Duodenal mucosa (tissue), 2 donors: ENCODE measurements at regions not wholly inside any gene's neighbourhood (a gene's known extent, or its start where the extent isn't known, plus 50 kb on each side); places are given as distances from the start of the nearest gene placed in this dataset.
"Not testable (repeated sequence)": the region's sequence is repeated elsewhere in the genome, so short reads cannot be mapped to it uniquely, and the experiment has no call there.

Experiments used
- H3K27ac ChIP-seq: one replicate; pipeline ENCODE4 v1.7.0; 2013; ENCODE audit warnings: low read depth, low read length
- H3K27me3 ChIP-seq, 2 donors: one replicate each; pipeline ENCODE4 v1.7.0; 2013; ENCODE audit warnings: low read length in 2 of 2, control low read depth in 1 of 2; ENCODE audit not compliant: insufficient read depth in 2 of 2, control insufficient read depth in 1 of 2
- H3K36me3 ChIP-seq, 2 donors: one replicate each; pipeline ENCODE4 v1.7.0; 2013; ENCODE audit warnings: low read length in 2 of 2, control low read depth in 1 of 2; ENCODE audit not compliant: insufficient read depth in 2 of 2, control insufficient read depth in 1 of 2
- H3K4me1 ChIP-seq, 2 donors: one replicate each; pipeline ENCODE4 v1.7.0; 2013; ENCODE audit warnings: low read length in 2 of 2, control low read depth in 1 of 2; ENCODE audit not compliant: insufficient read depth in 2 of 2, control insufficient read depth in 1 of 2
- H3K4me3 ChIP-seq, 2 donors: one replicate each; pipeline ENCODE4 v1.7.0; 2013; ENCODE audit warnings: low read length in 2 of 2, low read depth in 1 of 2
- H3K9ac ChIP-seq, 2 donors: one replicate each; pipeline ENCODE4 v1.7.0; 2013; ENCODE audit warnings: low read length in 2 of 2, low read depth in 1 of 2
- H3K9me3 ChIP-seq, 2 donors: one replicate each; pipeline ENCODE4 v1.7.0; 2013; ENCODE audit warnings: low read length in 2 of 2, control low read depth in 1 of 2; ENCODE audit not compliant: control insufficient read depth in 1 of 2

DNA sequence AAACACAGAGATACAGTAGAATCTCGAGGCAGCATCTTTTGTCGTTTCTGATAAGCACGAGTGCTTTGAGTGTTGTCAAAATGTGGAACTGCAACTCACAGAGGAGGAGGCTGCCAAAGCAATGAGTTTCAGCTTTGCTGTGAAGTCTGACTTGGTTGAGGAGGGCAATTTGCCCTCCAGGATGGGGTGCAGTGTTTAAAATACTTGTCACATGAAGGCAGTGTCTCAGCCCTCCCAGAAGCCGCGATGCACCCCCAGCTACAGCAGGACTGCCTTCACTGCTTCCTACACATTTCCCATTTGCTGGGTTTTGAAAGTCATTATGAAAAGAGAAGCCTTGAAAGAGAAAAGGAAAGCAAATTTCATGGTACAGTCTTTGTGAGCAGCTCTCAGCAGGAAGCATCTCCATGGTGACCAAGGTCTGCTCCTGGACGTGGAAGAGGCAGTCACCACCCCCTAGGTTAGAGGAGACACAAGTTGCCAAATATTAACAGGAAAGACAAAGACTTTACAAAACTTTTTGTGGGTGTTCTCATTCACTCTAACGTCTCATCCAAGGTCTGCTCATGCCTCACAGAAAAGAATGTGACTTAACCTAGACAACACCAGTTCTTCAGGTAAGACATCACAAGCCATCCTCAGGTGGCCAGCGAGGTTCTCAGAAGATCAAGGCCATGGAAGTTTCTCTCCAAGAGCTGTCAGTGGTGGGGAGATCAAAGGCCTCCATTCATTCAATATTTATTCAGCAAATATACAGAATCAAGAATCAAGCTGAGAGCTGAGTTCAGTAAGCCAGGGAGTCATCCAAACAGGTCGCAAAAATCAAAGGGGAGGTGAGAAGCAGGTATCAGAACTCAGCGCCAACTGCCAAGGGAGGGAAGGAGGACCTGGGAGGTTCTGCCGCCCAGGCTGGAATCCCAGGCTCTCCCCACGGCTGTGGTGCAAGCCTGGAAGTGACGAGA is 476.0 kb downstream of the EIPR1 start:
- H3K36me3 ChIP-seq: no peaks in the 10 kb centered on the region
- no peak overlapping the region for H3K27ac ChIP-seq
- H3K4me3 ChIP-seq: no peak overlapping the region
- no peaks in the 10 kb centered on the region for H3K9me3 ChIP-seq
- no peaks in the 10 kb centered on the region for H3K4me1 ChIP-seq
- H3K27me3 ChIP-seq: no peaks in the 10 kb centered on the region
- no peak overlapping the region for H3K9ac ChIP-seq

DNA sequence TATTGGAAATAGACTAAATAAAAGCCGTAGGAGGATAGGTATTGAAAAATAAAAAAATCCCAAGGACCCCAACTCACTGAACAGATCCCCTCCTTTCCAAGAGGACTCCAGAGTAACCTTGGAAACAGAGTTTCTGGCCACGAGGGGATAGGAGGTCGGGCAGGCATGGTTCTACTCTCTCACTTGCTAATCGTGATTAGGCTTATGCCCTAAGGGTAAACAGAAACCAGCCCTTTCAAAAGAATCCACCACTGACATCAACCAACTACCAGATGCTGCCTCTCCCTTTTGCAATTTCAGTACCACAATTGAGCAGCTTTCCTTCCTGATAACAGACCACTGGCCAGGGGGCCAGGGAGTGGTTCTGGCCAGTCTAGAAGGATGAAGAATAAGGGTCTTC is 477.8 kb downstream of the EIPR1 start:
- Histone ChIP-seq H3K9ac (no peak overlapping the region), H3K4me3 (no peak overlapping the region), H3K27ac (no peak overlapping the region), H3K27me3 (no peaks in the 10 kb centered on the region), H3K4me1 (no peaks in the 10 kb centered on the region), H3K9me3 (no peaks in the 10 kb centered on the region), H3K36me3 (no peaks in the 10 kb centered on the region)

DNA sequence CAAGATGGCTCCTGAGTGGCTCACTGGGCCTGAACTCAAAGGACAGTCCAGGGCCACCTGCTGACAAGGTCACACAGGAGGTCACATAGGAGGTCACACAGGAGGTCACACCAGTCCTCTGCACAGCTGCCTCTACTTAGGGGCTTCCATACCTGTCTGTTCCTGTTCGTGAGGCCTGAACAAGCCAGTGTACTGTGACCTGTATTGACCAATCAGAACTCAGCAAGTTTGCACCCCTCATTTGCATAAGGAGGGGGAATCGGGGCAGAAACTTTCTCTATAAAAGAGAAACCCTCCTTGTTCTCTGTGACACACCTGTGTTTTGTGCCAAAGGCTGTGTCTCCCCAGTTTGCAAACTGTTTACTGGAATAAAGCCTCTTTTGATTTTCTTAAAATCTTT is 478.9 kb downstream of the EIPR1 start:
- Histone ChIP-seq H3K4me1 (no peaks in the 10 kb centered on the region), H3K27me3 (no peaks in the 10 kb centered on the region), H3K27ac (no peak overlapping the region), H3K9ac (no peak overlapping the region), H3K36me3 (no peaks in the 10 kb centered on the region), H3K4me3 (no peak overlapping the region), H3K9me3 (no peaks in the 10 kb centered on the region)

DNA sequence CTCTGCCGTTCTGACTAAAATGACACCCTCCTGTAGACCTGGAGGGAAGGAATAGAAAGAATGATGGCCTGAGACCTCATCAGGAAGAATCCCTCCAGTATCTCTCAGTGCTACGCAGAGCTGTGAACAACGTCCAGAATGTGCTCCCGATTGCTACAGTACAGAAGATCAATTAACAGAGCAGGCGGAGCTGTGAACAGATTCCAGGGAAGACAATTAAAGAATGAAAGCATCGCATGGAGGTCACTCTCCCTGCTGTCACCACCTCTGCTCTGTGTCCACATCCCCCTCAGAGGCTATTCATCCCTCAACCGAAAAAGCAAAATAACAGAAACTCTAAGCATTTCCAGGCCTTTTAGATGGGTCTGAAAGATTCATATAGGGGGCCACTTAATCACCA is 481.0 kb downstream of the EIPR1 start:
- Histone ChIP-seq H3K9me3 (no peaks in the 10 kb centered on the region), H3K4me1 (no peaks in the 10 kb centered on the region), H3K4me3 (no peak overlapping the region), H3K27me3 (no peaks in the 10 kb centered on the region), H3K36me3 (no peaks in the 10 kb centered on the region), H3K9ac (no peak overlapping the region), H3K27ac (no peak overlapping the region)

DNA sequence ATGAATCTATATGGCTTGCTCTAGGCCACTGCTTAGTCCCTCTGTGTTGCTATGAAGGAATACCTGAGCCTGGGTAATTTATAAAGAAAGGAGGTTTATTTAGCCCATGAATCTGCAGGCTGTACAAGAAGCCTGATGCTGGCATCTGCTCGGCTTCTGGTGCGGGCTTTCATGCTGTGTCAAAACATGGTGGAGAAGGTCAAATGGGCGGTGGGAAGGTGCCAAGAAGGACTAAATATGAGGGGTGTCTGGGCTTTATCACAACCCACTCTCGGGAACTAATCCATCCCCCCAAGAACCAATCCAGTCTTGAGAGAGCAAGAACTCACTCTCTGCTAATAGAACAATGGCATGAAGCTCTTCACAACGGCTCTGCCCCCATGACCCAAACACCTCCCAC is 481.6 kb downstream of the EIPR1 start:
- Histone ChIP-seq H3K27me3 (no peaks in the 10 kb centered on the region), H3K4me3 (no peak overlapping the region), H3K27ac (no peak overlapping the region), H3K4me1 (no peaks in the 10 kb centered on the region), H3K36me3 (no peaks in the 10 kb centered on the region), H3K9ac (no peak overlapping the region), H3K9me3 (no peaks in the 10 kb centered on the region)

DNA sequence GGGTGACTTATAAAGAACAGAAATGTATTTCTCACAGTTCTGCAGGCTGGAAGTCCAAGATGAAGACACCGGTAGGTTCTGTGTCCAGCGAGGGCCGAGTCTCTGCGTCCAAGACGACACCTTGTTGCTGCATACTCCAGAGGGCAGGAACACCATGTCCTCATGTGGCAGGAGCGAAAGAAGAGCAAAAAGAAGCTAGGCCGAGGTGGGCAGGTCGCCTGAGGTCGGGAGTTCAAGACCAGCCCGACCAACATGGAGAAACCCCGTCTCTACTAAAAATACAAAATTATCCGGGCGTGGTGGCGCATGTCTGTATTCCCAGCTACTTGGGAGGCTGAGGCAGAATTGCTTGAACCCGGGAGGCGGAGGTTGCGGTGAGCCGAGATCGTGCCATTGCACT is 483.6 kb downstream of the EIPR1 start:
- H3K4me3 ChIP-seq, H3K4me1 ChIP-seq, H3K9me3 ChIP-seq, H3K9ac ChIP-seq, H3K27ac ChIP-seq, H3K27me3 ChIP-seq, H3K36me3 ChIP-seq: not testable (repeated sequence)

DNA sequence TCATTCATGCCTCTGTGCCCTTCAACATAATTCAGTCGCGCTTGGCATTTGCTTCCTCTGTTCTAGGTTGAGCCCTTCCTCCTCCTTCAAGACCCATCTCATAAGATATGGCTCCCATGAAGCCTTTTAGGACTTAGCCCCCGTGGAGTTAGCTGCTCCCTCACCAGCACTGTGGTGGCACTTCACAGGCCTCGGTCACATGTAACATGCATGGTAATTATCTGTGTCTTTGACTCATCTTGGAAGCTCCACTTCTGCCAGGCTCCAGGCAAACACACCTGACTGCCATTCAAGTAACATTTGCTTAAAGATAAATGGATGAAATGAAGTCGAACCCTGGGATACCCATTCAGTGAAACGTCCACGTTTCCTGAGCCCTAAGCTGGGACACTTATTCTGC is 484.7 kb downstream of the EIPR1 start:
- no peaks in the 10 kb centered on the region for H3K4me1 ChIP-seq
- H3K9ac ChIP-seq: no peak overlapping the region
- H3K27ac ChIP-seq: no peak overlapping the region
- H3K36me3 ChIP-seq: no peaks in the 10 kb centered on the region
- H3K9me3 ChIP-seq: no peaks in the 10 kb centered on the region
- no peaks in the 10 kb centered on the region for H3K27me3 ChIP-seq
- H3K4me3 ChIP-seq: no peak overlapping the region

DNA sequence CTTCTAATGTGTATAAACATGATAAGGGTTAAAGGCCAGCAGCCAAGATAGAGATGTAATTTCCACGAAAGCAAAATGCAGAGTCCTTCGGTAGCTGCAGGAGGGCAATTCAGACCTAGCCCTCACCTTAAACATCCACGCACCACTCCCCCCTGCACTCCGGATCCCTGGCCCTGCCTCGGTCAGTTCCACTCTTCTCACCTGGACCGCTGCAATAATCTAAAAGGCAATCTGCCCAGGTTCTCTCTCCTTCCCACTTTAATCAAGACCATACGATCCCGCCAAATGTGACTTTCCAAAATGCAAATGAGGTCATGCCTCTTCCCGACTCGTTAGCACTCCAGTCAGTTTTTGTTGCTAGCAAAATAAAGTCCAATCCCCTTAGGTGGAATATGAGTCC is 485.2 kb downstream of the EIPR1 start:
- Histone ChIP-seq H3K9ac (no peak overlapping the region), H3K4me1 (no peaks in the 10 kb centered on the region), H3K27me3 (no peaks in the 10 kb centered on the region), H3K9me3 (no peaks in the 10 kb centered on the region), H3K4me3 (no peak overlapping the region), H3K36me3 (no peaks in the 10 kb centered on the region), H3K27ac (no peak overlapping the region)

DNA sequence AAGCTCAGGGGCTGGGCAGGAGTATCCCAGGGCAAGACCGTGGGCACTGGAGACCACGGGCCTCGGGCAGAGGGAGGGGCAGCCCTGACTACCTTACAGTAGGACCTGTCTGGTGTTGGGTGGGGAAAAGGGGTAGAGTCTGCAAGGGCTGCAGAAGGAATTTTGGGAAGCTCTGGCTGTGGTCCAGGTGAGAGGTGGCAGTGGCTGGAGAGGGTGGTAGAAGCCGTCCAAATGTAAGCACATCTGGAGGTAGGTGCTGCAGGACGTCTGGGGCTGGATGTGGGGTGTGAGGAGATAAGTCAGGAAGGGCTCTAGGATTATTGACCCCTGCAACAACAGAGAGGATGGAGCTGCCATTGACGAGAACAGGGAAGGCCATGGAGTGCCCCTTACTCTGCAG is 486.7 kb downstream of the EIPR1 start:
- Histone ChIP-seq H3K27me3 (no peaks in the 10 kb centered on the region), H3K4me1 (no peaks in the 10 kb centered on the region), H3K4me3 (no peak overlapping the region), H3K9me3 (no peaks in the 10 kb centered on the region), H3K27ac (no peak overlapping the region), H3K9ac (no peak overlapping the region), H3K36me3 (no peaks in the 10 kb centered on the region)

DNA sequence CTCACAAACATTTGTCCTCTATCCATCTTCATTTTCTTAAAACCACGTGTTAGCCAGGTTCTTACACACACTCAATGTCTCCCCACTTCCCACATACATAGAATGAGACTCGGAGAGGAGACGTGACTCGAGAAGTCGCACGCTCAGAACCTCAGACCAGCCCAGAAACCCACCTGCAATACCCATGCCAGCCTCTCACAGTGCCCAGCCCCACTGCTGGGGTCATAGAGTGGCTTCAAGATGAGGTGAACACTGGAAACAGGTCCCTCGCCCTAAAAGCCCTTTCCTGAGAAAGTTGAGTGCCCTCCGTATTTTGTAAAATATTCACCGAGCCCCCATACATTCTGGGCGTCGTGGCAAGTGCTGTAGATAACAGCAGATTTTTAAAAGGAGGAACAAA is 487.4 kb downstream of the EIPR1 start:
- Histone ChIP-seq H3K9me3 (no peaks in the 10 kb centered on the region), H3K4me1 (no peaks in the 10 kb centered on the region), H3K27ac (no peak overlapping the region), H3K9ac (no peak overlapping the region), H3K27me3 (no peaks in the 10 kb centered on the region), H3K4me3 (no peak overlapping the region), H3K36me3 (no peaks in the 10 kb centered on the region)
